GM18520 (cell line): ENCODE measurements at regions not wholly inside any gene's neighbourhood (a gene's known extent, or its start where the extent isn't known, plus 50 kb on each side); places are given as distances from the start of the nearest gene placed in this dataset.

Experiments used
- ATAC-seq: cut with Tn5 transposase; IDR thresholded peaks from one replicate; pipeline ENCODE4 v1.9.1; 2021; ENCODE audit not compliant: unreplicated experiment

- no peak for ATAC-seq
These were observed 935.0 kb upstream of the INTU start for GRCh38 chr4:126697748-126698147.

DNA sequence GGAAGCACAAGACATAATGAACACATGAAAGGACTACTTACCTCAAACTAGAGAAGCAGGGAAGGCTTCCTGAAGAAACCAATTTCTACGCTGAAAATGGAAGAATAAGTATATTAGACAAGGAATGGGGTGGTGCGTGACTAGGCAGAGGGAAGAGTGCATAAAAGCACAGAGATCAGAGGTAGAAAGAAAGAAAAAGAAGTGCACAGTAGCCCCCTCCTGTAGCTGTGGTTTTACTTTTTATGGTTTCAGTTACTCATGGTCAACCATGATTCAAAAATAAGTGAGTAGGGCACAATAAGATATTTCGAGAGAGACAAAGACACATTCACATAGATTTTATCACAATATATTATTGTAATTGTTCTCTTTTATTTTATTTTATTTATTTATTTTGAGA, 934.5 kb upstream of the INTU start:
- no peak for ATAC-seq

GRCh38 chr4:126701756-126702155, 931.0 kb upstream of the INTU start:
- ATAC-seq: no peak

DNA sequence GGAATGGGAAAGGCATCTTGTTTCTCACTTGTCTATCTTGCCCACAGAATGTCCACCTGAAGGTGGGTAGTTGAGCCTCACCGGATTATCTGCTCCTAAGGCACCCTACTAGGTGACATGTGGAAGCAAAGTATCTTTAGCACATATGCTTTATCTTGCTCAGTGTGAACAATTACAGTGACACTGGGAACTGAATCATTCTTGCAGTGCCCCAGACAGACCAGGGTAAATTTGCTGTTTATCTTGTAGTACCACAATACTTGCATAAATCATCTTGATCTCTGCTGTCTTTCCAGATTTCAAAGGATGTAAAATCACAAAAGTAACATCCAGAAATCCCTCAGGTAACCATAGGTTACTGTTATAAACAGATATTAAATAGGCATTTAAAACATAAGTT, 930.0 kb upstream of the INTU start:
- ATAC-seq: no peak

DNA sequence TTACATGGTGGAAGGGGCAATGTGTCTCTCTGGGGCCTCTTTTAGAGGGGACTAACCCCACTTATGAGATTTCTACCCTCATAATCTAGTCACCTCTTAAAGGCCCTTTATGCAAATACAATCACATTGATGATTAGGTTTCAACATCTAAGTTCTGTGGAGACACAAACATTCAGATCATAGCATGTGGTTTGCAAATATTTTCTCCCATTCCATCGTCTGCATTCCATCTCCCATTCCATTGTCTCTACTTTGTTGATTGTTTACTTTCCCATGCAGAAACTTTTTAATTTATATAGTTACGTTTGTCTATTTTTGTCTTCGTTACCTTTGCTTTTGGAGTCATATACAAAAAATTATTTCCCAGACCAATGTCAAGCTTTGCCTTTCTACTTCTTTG, 927.5 kb upstream of the INTU start:
- ATAC-seq: no peak

- ATAC-seq: no peak
These were observed 924.0 kb upstream of the INTU start for GRCh38 chr4:126708716-126709115.

- no peak for ATAC-seq
These were observed 921.8 kb upstream of the INTU start for GRCh38 chr4:126710935-126711334.

GRCh38 chr4:126715067-126715466, 917.7 kb upstream of the INTU start:
- ATAC-seq: no peak

GRCh38 chr4:126715681-126716080, 917.1 kb upstream of the INTU start:
- no peak for ATAC-seq

DNA sequence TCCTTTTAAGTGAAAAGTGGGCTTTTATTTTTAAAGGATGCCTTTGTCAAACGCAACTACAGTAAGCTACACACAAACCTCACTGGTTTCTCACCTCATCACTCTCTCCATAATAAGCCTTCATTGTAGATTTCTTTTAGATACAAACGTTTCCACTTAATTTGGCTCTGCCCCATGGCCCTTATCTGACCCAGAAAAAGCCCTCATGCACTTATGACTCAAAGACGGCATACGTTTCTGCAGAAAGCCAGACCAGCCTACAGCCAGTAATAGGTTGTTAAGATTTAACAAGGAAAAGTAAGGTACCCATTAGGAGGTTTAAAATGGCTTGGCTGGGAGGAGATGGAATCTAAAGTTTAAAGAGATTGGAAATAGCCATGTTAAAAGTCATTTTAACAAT, 914.6 kb upstream of the INTU start:
- no peak for ATAC-seq

- ATAC-seq: no peak
These were observed 912.9 kb upstream of the INTU start for GRCh38 chr4:126719852-126720251.

GRCh38 chr4:126725906-126726305, 906.9 kb upstream of the INTU start:
- ATAC-seq: no peak

DNA sequence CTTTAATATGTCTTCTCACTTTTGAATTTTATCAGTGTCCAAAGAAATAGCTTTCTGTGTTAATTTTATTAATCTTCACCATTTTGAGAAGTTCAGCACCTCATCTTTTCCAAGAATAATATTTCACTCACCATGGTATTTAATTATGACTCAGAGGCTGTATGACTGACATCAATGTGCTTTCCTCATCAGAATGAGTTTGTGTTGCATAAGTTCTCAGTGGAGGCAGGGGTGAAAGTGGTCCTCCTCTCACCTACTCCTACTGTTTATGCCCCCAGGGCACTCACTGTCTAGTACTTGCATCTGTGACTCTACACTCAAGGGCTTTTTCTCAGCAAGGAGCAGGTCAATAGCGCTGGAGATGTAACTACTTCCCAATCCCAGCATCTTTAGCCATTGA, 905.3 kb upstream of the INTU start:
- no peak for ATAC-seq

DNA sequence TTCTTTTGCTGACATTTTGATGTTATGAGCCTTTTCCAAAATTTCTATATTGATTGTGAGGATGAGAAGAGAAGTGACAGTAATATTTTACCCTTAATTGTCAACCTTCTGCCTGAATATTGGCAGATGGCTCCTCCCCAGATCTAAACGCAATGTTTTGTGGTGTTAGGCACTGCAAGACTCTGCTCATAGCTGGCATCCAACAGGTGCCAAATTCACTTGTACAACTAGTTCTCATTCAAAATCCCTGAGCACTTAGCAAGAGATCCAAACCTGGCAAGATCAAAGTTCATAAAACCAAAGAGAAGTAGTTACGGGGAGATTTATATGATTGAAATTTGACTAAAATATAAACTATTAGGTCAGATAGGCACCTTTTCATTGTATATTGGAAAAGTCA, 901.7 kb upstream of the INTU start:
- no peak for ATAC-seq

DNA sequence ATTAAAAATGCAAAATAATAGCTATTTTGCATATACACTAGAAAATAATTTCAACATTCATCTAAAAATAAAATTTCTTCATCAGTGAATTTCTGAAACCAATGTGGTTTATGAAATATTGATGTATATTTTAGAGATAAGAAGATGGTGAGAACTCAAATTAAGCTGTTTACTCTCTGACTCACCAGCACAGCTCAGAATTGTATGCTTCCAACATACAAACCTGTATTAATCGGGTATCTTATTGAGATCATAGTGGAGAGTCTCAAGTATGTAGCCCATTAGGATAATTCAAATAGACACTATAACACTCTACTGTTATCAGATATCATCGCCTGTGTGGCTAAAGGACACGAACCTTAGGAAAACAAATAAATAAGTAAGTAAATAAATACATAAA, 899.5 kb upstream of the INTU start:
- no peak for ATAC-seq

- ATAC-seq: no peak
These were observed 898.3 kb upstream of the INTU start for GRCh38 chr4:126734465-126734864.

DNA sequence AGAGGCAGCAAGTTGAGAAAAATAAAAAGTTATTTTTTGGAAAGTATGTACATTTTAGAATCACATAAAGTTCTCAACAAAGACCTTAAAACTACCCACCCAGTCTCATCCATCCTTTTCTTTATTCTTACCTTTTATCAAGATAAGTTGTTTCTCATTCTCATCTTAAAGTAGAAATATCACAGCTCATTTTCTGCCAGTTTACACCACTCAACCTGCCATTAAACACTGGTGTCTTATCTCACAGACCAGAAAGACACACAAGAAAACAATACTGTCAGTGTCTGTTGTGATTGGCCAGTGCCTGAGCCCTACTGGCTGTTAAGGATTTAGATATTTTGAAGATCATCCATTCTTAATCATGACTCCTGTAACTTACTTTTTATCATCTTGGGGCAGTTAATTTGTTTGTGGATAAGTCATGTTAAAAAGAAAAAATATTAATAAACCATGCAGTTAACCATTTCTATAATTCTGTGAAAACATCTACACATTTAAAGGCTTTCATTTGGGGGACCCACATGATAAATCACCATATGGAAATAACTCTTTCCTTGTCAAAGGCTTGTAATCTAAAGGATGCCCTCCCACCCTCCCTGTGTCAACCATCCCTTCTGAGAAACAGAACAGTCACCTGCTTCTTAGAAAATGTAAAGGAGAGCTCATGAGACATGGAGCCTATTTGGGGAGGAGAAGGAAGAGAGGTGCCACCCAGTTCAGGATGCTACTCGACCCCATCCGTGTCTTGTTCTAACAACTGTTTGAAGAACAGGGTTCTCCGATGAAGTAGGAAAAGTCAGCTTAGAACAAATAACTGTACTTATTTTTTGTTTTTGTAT, 897.2 kb upstream of the INTU start:
- ATAC-seq: no peak

- no peak for ATAC-seq
These were observed 896.6 kb upstream of the INTU start for GRCh38 chr4:126736133-126736518.

DNA sequence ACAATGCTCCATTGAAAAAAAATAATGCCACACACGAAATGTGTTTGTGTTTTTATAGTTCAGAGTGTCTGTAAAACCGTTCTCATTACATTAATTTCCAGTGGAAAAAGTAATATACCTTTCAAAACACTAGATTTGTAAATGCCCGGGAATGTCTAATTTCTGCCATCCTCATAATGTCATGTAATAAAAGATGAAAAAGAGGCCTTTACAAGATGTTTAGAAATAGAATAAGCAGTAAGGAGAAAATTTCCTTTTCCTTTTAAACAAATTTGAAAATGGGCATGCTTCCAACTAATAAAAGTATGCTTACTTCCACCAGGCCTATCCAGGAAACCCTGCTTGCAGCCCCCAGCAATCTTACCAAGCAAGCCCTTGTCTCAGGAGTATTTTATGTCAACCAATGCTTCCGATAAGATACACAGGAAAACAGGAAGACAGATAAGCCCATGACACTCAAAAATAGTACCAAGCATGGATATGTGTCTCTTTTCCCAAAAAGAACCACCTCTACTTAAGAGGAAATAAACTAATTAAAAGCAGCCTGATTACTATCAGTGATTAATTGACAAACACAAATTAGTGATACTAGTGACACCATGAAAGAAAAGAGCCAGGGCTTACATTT, 894.7 kb upstream of the INTU start:
- no peak for ATAC-seq

DNA sequence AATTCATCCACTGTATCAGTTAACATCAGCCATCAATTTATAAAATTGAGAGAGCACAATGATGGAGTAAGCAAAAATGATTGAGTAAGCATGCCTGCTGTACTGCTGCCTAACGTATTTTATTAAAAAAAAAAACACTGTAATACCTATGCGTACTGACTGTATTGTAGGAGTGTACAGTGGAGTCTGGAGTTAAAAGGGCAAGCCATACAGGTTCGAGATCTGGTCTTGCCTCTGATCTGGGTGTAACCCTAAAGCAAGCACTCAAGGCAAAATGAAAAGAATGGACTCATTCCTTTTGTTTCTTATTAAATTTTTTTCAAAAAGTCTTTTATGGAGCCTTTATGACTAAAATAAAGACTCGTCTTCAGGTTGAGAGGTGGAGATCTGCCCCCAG, 894.2 kb upstream of the INTU start:
- no peak for ATAC-seq

- no peak for ATAC-seq
These were observed 893.8 kb upstream of the INTU start for GRCh38 chr4:126738926-126739325.

DNA sequence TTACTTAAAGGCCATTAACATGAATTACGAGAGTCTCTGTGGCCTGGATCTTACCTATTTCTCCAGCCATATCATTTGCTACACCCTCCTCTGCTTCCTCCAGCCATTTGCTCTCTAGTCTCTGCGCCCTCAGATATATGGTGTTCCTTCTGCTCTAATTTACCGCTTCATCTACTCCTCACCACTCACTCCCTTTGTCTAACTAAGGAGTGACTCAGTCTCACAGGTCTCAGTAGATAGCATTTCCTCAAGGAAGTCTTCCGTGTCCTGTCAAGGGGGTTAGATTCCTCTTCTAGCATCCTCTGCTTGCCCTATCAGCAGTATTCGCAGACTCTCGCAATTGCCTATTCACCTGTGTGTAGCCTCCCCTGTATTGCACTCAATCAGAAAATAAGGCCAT, 892.1 kb upstream of the INTU start:
- no peak for ATAC-seq

- ATAC-seq: no peak
These were observed 890.7 kb upstream of the INTU start for GRCh38 chr4:126742048-126742447.
